Bronchial epithelial cell (primary cell): ENCODE measurements at regions not wholly inside any gene's neighbourhood (a gene's known extent, or its start where the extent isn't known, plus 50 kb on each side); places are given as distances from the start of the nearest gene placed in this dataset.

ENCODE experiments used
- DNase-seq: peaks from one replicate; pipeline ENCODE4 v3.0.0-alpha.2; 2010; ENCODE audit warnings: low read depth
- FAIRE-seq: peaks from 2 replicates; lab custom pipeline; 2011; peaks lifted over from hg19 to GRCh38; lab: Jason Lieb, UNC
- H3K27me3 ChIP-seq: 2 replicates; pipeline ENCODE4 v1.5.1; 2011; ENCODE audit warnings: low read length; ENCODE audit not compliant: control insufficient read depth, insufficient read depth
- H3K36me3 ChIP-seq: 2 replicates; pipeline ENCODE4 v1.5.1; 2011; ENCODE audit warnings: low read length; ENCODE audit not compliant: control insufficient read depth, insufficient read depth
- H3K4me3 ChIP-seq: 2 replicates; pipeline ENCODE4 v1.5.1; 2011; ENCODE audit warnings: mild to moderate bottlenecking, low read depth, low read length, control low read depth
- CTCF ChIP-seq: IDR thresholded peaks from 2 replicates; pipeline ENCODE4 v1.5.1; 2011; ENCODE audit warnings: mild to moderate bottlenecking, moderate library complexity, low read length, control low read depth, inconsistent platforms; ENCODE audit not compliant: insufficient read depth, severe bottlenecking

DNA sequence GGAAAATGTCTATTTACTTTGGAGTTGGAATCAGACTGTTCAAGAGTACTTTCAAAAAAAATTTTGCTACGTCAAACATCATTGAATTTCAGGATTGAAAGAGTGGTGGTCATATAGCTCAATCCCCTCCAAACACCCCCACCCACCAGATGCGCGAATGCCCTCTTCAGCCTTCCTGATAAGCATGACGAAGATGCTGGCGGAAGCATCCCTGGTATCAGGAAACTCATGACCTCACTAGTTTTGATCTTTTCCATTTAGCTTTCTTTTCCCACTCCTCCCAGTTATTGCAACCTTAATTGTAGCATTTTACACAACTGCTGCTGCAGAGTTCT is 104.4 kb downstream of the LEPR start:
- FAIRE-seq, result no peak
- Histone ChIP-seq H3K36me3 (no peaks in the 10 kb centered on the region), H3K27me3 (peaks cover 21% of the 10 kb centered on the region), H3K4me3 (no peak overlapping the region)
- no peak for TF ChIP-seq CTCF
- DNase-seq, result no peak

DNA sequence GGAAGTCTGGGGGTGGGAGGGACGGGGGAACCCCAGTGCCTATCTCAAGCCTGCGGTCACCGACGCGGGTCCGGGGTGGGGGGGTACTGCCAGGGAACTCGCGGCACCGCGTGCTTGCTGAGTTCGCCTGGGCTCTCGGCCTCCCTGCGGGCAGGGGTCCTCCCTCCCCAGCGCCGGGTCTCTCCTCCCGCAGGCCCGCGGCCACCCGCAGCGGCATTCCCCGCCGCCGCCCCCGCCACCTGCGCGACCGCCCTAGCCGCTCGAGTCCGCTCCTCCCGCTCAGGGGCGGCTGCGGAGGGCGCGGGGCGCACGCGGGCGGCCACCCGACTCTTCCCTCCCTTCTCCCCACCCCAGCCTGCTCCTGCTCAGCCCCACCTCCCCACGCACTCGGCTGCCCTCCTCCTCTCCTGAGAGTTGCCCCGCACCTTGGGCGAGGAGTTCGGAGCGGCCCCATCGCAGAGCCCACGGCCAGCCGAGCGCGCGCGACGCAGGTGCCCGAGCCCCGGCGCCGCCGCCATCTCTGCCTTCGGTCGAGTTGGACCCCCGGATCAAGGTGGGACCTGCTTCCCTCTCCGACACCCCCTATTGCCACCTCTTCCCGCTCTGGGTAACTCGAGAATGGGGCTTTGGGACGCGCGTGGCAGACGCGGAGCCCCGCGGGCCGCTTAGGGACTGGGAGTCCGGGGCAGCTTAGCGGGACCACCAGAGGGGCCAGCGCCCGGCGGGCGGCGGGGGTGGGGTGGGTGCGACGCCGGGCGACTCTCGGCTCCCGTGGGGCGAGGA is 105.0 kb downstream of the LEPR start:
- no peaks in the 10 kb centered on the region for H3K36me3 ChIP-seq
- H3K4me3 ChIP-seq, result peak overlapping the region; percentile 10
- FAIRE-seq (no peak), DNase-seq (no peak)
- peaks cover 21% of the 10 kb centered on the region for H3K27me3 ChIP-seq
- TF ChIP-seq CTCF, result no peak

- H3K27me3 ChIP-seq, result peaks cover 21% of the 10 kb centered on the region
- no peak for TF ChIP-seq CTCF
- DNase-seq (no peak), FAIRE-seq (no peak)
- no peak overlapping the region for H3K4me3 ChIP-seq
- no peaks in the 10 kb centered on the region for H3K36me3 ChIP-seq
Observed at GRCh38 chr1:65526049-65526556, 105.6 kb downstream of the LEPR start.

- Histone ChIP-seq H3K27me3 (peaks cover 21% of the 10 kb centered on the region), H3K36me3 (no peaks in the 10 kb centered on the region), H3K4me3 (no peak overlapping the region)
- DNase-seq (no peak), FAIRE-seq (no peak)
- no peak for TF ChIP-seq CTCF
Observed at GRCh38 chr1:65527190-65527589, 106.7 kb downstream of the LEPR start.

DNA sequence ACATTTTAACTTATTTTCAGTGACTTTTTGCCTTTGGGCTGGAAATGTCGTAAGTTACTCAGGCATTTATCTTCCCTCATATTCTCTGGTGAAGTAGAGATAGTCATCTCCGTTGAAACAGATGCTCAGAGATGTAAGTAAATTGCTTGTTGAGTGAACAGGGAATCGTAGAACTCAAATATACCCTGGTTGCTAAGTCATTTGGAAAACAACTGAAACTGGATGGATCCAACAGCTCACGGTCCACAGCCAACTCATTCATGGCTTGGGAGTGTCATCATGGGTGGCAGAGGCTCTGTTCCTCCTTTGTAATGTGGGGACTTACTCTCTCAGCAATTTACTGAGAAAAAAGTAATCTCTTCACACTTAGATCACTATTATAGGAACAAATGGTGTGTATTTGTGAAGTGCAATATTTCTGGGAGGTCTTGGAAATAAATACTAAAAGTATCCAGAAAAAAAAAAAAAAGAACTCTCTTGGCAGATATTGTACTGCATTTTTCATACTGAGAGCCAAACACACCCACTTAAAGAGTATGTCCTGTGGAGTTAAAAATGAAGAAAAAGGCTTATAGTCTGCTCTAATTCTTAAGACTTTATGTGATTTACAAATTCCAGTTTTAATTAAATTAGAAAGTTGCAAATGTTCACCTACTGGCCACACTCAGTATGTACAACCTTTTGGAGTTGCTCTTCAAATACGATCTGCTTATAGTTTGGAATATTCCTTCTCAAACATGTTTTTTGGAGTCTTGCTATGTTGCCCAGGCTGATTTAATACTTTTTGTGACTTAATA is 107.4 kb downstream of the LEPR start:
- Histone ChIP-seq H3K4me3 (no peak overlapping the region), H3K27me3 (peaks cover 21% of the 10 kb centered on the region), H3K36me3 (no peaks in the 10 kb centered on the region)
- DNase-seq (no peak), FAIRE-seq (no peak)
- peak; percentile 5 for TF ChIP-seq CTCF
